ENCODE measurements at regions not wholly inside any gene's neighbourhood (a gene's known extent, or its start where the extent isn't known, plus 50 kb on each side); places are given as distances from the start of the nearest gene placed in this dataset.

DNA sequence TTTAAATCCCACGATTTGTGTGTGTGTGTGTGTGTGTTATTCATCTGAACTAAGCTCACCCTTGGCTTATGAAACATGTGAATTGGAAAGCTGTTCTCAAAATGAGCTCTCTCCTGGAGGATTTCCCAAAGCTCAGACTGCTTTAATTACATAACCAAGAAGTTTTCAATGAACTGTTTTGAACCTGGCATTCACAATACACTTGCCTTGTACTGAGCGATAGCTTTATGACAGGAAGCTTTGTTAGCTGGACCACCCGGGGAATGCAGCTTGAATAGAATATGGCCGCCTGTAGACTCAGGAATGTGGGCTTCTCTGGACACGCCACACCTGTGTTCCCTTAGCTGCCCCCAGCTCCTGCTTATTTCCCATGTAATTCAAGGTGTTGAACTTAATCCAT is 71.4 kb upstream of the PREP start:
- no peak for DNase-seq

DNA sequence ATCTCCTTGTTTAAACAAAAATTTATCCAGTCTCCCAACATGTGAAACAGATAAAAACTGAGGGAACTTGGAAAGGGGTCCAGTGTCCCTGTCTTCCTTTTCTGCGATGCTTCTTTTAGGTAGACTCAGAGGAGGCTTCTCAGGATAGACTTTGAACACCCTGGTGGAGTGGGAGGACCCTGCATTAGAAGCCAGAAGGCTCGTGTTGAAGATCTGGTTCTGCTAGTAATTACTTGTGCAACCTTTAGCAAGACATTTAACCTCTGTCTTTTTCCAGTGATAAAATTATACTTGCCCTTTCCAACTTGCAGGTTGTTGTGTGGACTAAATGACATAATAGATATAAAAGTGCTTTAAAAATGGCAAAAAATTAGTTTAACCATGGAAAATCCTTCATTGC is 67.1 kb upstream of the PREP start:
- DNase-seq = no peak

DNA sequence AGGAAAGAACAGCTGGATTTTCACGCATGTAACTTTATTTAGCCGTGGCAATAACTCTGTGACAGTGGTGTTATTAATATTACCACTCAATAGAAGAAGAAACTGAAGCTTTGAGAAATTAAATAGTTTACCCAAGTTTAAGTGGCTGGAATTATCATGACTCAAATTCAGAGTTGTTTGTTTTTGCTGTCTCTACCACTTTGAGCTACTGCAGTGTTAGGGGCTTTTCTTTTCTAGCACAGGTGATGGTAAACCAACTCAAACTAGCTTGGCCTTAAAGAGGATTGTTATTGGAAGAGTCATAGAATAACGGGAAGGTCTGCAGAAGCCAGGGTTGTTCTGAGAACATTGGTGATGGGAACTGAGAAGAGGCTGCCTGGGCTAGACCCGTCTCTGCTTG is 66.0 kb upstream of the PREP start:
- DNase-seq = no peak

DNA sequence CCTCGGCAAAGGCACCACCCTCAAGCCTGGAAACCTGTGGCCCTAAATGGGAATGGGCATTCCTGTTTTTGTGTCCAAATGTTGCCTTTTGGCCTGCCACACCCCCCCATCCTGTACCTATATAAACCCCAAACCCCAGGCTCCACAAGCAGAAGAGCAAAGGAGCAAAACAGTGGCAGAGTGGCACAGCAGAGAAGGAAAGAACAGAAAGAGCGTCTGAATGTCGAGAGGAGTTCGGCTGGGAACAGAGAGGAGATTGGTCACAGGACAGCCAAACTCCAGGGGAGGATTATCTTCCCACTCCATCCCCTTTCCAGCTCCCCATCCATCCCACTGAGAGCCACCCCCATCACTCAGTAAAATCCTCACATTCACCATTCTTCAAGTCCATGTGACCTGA is 58.0 kb upstream of the PREP start:
- no peak for DNase-seq

GRCh38 chr6:105459864-105460263 is 57.0 kb upstream of the PREP start:
- no peak for DNase-seq

DNA sequence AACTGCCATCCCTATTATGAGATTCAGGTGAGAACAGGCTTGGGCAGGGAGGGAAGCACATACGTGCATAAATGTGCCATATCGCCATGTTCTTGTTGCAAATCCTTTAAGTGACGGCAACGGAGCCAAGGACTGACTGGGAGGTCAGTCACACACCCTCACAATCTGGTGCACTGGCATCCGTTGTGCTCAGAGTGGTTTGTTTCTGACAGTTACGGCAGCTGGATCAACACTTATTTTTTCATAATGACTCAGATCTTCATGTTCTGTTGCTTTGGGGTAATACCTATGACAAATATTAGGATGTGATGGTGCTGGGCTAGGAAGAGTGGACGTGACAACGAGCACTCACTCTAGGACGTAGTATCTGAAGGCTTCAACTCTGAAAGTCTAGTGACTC is 56.2 kb upstream of the PREP start:
- DNase-seq = peak; percentile 2 to 18

- DNase-seq = no peak
Observed at GRCh38 chr6:105458551-105458950, 55.7 kb upstream of the PREP start.

GRCh38 chr6:105458084-105458483 is 55.2 kb upstream of the PREP start:
- DNase-seq = no peak

- DNase-seq = no peak
Observed at GRCh38 chr6:105453968-105454367, 51.1 kb upstream of the PREP start.

GRCh38 chr6:105452924-105453756 is 50.3 kb upstream of the PREP start:
- DNase-seq = peak; percentile 14 to 19
